ENCODE measurements at regions not wholly inside any gene's neighbourhood (a gene's known extent, or its start where the extent isn't known, plus 50 kb on each side); places are given as distances from the start of the nearest gene placed in this dataset.

GRCh38 chr1:199356561-199356960, 670.9 kb upstream of the NR5A2 start:
- H3K4me3 ChIP-seq (ENCODE audit: control insufficient read depth, low read depth, low read length), result no peak overlapping the region
- DNase-seq (ENCODE audit: low read depth), result no peak
- TF ChIP-seq CTCF (conservative IDR thresholded peaks at IDR 0.05; ENCODE audit: control insufficient read depth, insufficient read depth, low read depth, low read length), result no peak

- H3K4me3 ChIP-seq (ENCODE audit: control insufficient read depth, low read depth, low read length), result no peak overlapping the region
- TF ChIP-seq CTCF (conservative IDR thresholded peaks at IDR 0.05; ENCODE audit: control insufficient read depth, insufficient read depth, low read depth, low read length), result no peak
- DNase-seq (ENCODE audit: low read depth), result no peak
Observed at GRCh38 chr1:199357599-199357998, 669.9 kb upstream of the NR5A2 start.

GRCh38 chr1:199362996-199363395, 664.5 kb upstream of the NR5A2 start:
- no peak for DNase-seq (ENCODE audit: low read depth)
- H3K4me3 ChIP-seq (ENCODE audit: control insufficient read depth, low read depth, low read length), result no peak overlapping the region
- TF ChIP-seq CTCF (conservative IDR thresholded peaks at IDR 0.05; ENCODE audit: control insufficient read depth, insufficient read depth, low read depth, low read length), result no peak

GRCh38 chr1:199373139-199373538, 654.4 kb upstream of the NR5A2 start:
- DNase-seq (ENCODE audit: low read depth), result no peak
- TF ChIP-seq CTCF (conservative IDR thresholded peaks at IDR 0.05; ENCODE audit: control insufficient read depth, insufficient read depth, low read depth, low read length), result no peak
- H3K4me3 ChIP-seq (ENCODE audit: control insufficient read depth, low read depth, low read length), result no peak overlapping the region

GRCh38 chr1:199377211-199377610, 650.3 kb upstream of the NR5A2 start:
- DNase-seq (ENCODE audit: low read depth), result no peak
- no peak for TF ChIP-seq CTCF (conservative IDR thresholded peaks at IDR 0.05; ENCODE audit: control insufficient read depth, insufficient read depth, low read depth, low read length)
- no peak overlapping the region for H3K4me3 ChIP-seq (ENCODE audit: control insufficient read depth, low read depth, low read length)

GRCh38 chr1:199383793-199384192, 643.7 kb upstream of the NR5A2 start:
- no peak for DNase-seq (ENCODE audit: low read depth)
- no peak overlapping the region for H3K4me3 ChIP-seq (ENCODE audit: control insufficient read depth, low read depth, low read length)
- TF ChIP-seq CTCF (conservative IDR thresholded peaks at IDR 0.05; ENCODE audit: control insufficient read depth, insufficient read depth, low read depth, low read length), result no peak

- no peak for TF ChIP-seq CTCF (conservative IDR thresholded peaks at IDR 0.05; ENCODE audit: control insufficient read depth, insufficient read depth, low read depth, low read length)
- H3K4me3 ChIP-seq (ENCODE audit: control insufficient read depth, low read depth, low read length), result no peak overlapping the region
- no peak for DNase-seq (ENCODE audit: low read depth)
Observed at GRCh38 chr1:199394856-199395255, 632.7 kb upstream of the NR5A2 start.

Measured in fibroblast of mammary gland (primary cell).